BE2C (cell line): ENCODE measurements at regions not wholly inside any gene's neighbourhood (a gene's known extent, or its start where the extent isn't known, plus 50 kb on each side); places are given as distances from the start of the nearest gene placed in this dataset.

Experiments
- DNase-seq: peaks from one replicate; pipeline ENCODE4 v3.0.0-alpha.2; 2020
- H3K27me3 ChIP-seq: fragments of 250-450 bp; sonication (Bioruptor Pico); 2 replicates; pipeline ENCODE4 v1.5.1; 2020; ENCODE audit warnings: mild to moderate bottlenecking
- H3K36me3 ChIP-seq: fragments of 250-450 bp; sonication (Bioruptor Pico); 2 replicates; pipeline ENCODE4 v1.5.1; 2020; ENCODE audit warnings: mild to moderate bottlenecking
- H3K4me1 ChIP-seq: fragments of 250-450 bp; sonication (Bioruptor Pico); 2 replicates; pipeline ENCODE4 v1.5.1; 2020
- H3K4me3 ChIP-seq: 2 replicates; pipeline ENCODE4 v1.5.1; 2011; ENCODE audit warnings: low read depth, low read length
- H3K9me3 ChIP-seq: fragments of 250-450 bp; sonication (Bioruptor Pico); 2 replicates; pipeline ENCODE4 v1.5.1; 2020
- CTCF ChIP-seq: IDR thresholded peaks from 2 replicates; pipeline ENCODE4 v1.5.1; 2012; ENCODE audit warnings: mild to moderate bottlenecking, low read depth, low read length

GRCh38 chr15:62894322-62895085 is 148.0 kb upstream of the TPM1 start:
- H3K27me3 ChIP-seq: no peaks in the 10 kb centered on the region
- no peak for TF ChIP-seq CTCF
- H3K36me3 ChIP-seq: no peaks in the 10 kb centered on the region
- no peak overlapping the region for H3K4me3 ChIP-seq
- peaks cover 32% of the 10 kb centered on the region for H3K4me1 ChIP-seq
- H3K9me3 ChIP-seq: no peaks in the 10 kb centered on the region
- DNase-seq: peak; percentile 52

- Histone ChIP-seq H3K4me3 (no peak overlapping the region), H3K4me1 (peaks cover 32% of the 10 kb centered on the region)
Observed at GRCh38 chr15:62895139-62895866, 147.2 kb upstream of the TPM1 start.

GRCh38 chr15:62895905-62896316 is 146.6 kb upstream of the TPM1 start:
- H3K4me3 ChIP-seq: no peak overlapping the region
- H3K4me1 ChIP-seq: peaks cover 32% of the 10 kb centered on the region
- H3K9me3 ChIP-seq: no peaks in the 10 kb centered on the region
- no peak for DNase-seq
- H3K36me3 ChIP-seq: no peaks in the 10 kb centered on the region
- no peaks in the 10 kb centered on the region for H3K27me3 ChIP-seq
- no peak for TF ChIP-seq CTCF

More at GRCh38 chr15:62895139-62895866, 147.2 kb upstream of the TPM1 start:
- H3K27me3 ChIP-seq: no peaks in the 10 kb centered on the region
- TF ChIP-seq CTCF: no peak
- no peaks in the 10 kb centered on the region for H3K36me3 ChIP-seq
- H3K9me3 ChIP-seq: no peaks in the 10 kb centered on the region
- DNase-seq: no peak

- H3K36me3 ChIP-seq: no peaks in the 10 kb centered on the region
- DNase-seq: no peak
- no peak for TF ChIP-seq CTCF
- H3K4me1 ChIP-seq: peaks cover 32% of the 10 kb centered on the region
- no peaks in the 10 kb centered on the region for H3K27me3 ChIP-seq
- H3K4me3 ChIP-seq: no peak overlapping the region
- H3K9me3 ChIP-seq: no peaks in the 10 kb centered on the region
Observed at GRCh38 chr15:62896380-62896866, 146.1 kb upstream of the TPM1 start.

GRCh38 chr15:62896969-62897486 is 145.5 kb upstream of the TPM1 start:
- Histone ChIP-seq H3K4me3 (no peak overlapping the region), H3K4me1 (peaks cover 32% of the 10 kb centered on the region), H3K27me3 (no peaks in the 10 kb centered on the region), H3K9me3 (no peaks in the 10 kb centered on the region), H3K36me3 (no peaks in the 10 kb centered on the region)
- peak; percentile 77 for DNase-seq
- no peak for TF ChIP-seq CTCF
